NB4 (cell line): ENCODE measurements at regions not wholly inside any gene's neighbourhood (a gene's known extent, or its start where the extent isn't known, plus 50 kb on each side); places are given as distances from the start of the nearest gene placed in this dataset.

ENCODE experiments used
- DNase-seq: peaks from one replicate; pipeline ENCODE4 v3.0.0; 2010; ENCODE audit warnings: low read depth
- H3K4me3 ChIP-seq: one replicate; pipeline ENCODE4 v1.5.1; 2011; ENCODE audit warnings: mild to moderate bottlenecking, low read depth, low read length, moderate library complexity
- CTCF ChIP-seq: IDR thresholded peaks from one replicate; pipeline ENCODE4 v1.5.1; 2012; ENCODE audit warnings: low read depth, low read length
- MYC ChIP-seq: IDR thresholded peaks from 2 replicates; pipeline ENCODE4 v1.6.1; 2011; ENCODE audit warnings: low read depth, low read length
- POLR2A ChIP-seq: IDR thresholded peaks from 2 replicates; pipeline ENCODE4 v1.6.1; 2011; ENCODE audit warnings: mild to moderate bottlenecking; ENCODE audit not compliant: insufficient read length; ENCODE audit errors: extremely low read depth
- TF ChIP-seq, protein P1 (sequence below): IDR thresholded peaks from 2 replicates; pipeline ENCODE4 v1.6.1; 2011; ENCODE audit warnings: low read depth, low read length

GRCh38 chrX:43224496-43224895, 431.6 kb upstream of the MAOA start:
- TF ChIP-seq MYC (no peak), POLR2A (no peak), CTCF (no peak)
- TF ChIP-seq, protein P1, sequence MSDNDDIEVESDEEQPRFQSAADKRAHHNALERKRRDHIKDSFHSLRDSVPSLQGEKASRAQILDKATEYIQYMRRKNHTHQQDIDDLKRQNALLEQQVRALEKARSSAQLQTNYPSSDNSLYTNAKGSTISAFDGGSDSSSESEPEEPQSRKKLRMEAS: no peak
- no peak overlapping the region for H3K4me3 ChIP-seq

DNA sequence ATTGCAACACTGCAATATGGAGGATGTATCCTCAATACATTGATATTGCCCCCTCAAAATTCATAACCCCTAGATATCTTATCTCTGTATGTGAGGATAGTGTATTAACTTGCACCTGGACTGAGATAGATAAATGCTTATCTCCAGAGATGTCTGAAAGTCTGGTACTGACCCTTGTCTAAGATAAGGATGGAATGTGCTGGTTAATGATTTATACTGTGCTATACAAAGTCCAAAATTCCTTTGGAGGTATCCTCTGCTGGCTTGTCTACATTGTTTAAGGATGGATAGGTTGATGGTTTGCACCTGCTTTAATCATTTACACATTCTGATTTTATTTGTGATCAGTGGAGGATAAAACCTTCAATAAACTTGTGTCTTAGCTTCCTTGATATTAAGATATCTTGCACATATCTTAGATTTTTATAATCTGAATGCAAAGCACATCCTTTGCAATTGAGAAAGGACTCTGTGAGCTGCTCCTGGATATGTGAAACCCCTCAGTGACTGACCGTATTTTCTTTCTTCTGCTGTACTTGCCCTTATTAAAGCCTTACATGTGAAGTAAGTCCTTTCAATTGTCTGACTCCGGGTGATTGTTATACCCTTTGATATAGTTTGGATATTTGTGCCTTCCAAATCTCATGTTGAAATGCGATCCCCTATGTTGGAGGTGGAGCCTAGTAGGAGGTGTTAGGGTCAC, 430.3 kb upstream of the MAOA start:
- DNase-seq: no peak
- H3K4me3 ChIP-seq: no peak overlapping the region
- TF ChIP-seq POLR2A (no peak), CTCF (no peak), MYC (no peak)
- TF ChIP-seq, protein P1: no peak

More at GRCh38 chrX:43224496-43224895, 431.6 kb upstream of the MAOA start:
- DNase-seq: no peak

- no peak for DNase-seq
- no peak overlapping the region for H3K4me3 ChIP-seq
- TF ChIP-seq CTCF: no peak
- no peak for TF ChIP-seq MYC
- no peak for TF ChIP-seq POLR2A
- TF ChIP-seq, protein P1: no peak
Observed at GRCh38 chrX:43238461-43238945, 417.6 kb upstream of the MAOA start.

- no peak for DNase-seq
- no peak overlapping the region for H3K4me3 ChIP-seq
- no peak for TF ChIP-seq CTCF
- no peak for TF ChIP-seq MYC
- TF ChIP-seq POLR2A: no peak
- TF ChIP-seq, protein P1: no peak
Observed at GRCh38 chrX:43239356-43239755, 416.7 kb upstream of the MAOA start.

- DNase-seq: no peak
- TF ChIP-seq, protein P1: no peak
- TF ChIP-seq CTCF: no peak
- TF ChIP-seq POLR2A: no peak
- no peak for TF ChIP-seq MYC
- no peak overlapping the region for H3K4me3 ChIP-seq
Observed at GRCh38 chrX:43255596-43255995, 400.5 kb upstream of the MAOA start.
